HCT116 (cell line): ENCODE measurements at regions not wholly inside any gene's neighbourhood (a gene's known extent, or its start where the extent isn't known, plus 50 kb on each side); places are given as distances from the start of the nearest gene placed in this dataset.

Experiments used
- ATAC-seq: fragments of 200-7000 bp; cut with Tn5 transposase; 2 replicates; pipeline ENCODE4 v1.9.1; 2020; ENCODE audit warnings: mild to moderate bottlenecking, moderate library complexity
- BruUV-seq: library from RNA; stranded (reverse); fragments of 400-500 nt; replicated peaks from 2 replicates; lab custom pipeline; 2021; lab: Mats Ljungman, UMichigan
- CTCF ChIA-PET: fragments of 300-600 bp; sonication (Branson Sonifier 250); formaldehyde crosslinking; loops from one replicate; lab custom pipeline; 2021; ENCODE audit warnings: antibody characterized with exemption; lab: Charles Lee
- POLR2A ChIA-PET: fragments of 300-600, 350-600 bp; sonication (Branson Sonifier 250); formaldehyde crosslinking; loops from one replicate; lab custom pipeline; 2021; ENCODE audit warnings: antibody characterized with exemption; lab: Charles Lee
- RAD21 ChIA-PET, 2 experiments: fragments of 300-600 bp; sonication (Branson Sonifier 250); formaldehyde crosslinking; loops; one replicate each; lab custom pipeline; 2023; ENCODE audit warnings: low total read pairs in 2 of 2; ENCODE audit not compliant: uncharacterized antibody in 2 of 2, unreplicated experiment in 2 of 2, low non-redundant PET in 1 of 2; lab: Charles Lee
- DNase-seq: peaks from one replicate; pipeline ENCODE4 v3.0.0-alpha.2; 2010; ENCODE audit warnings: low read depth, low spot score
- H2AFZ ChIP-seq: fragments of 200-600 bp; shearing (Covaris generic), sonication (generic); 2 replicates; pipeline ENCODE4 v1.6.1; 2017; ENCODE audit warnings: low read depth, mixed run types, mixed read lengths, antibody characterized with exemption, low read length; ENCODE audit not compliant: poor library complexity, severe bottlenecking
- H3K27ac ChIP-seq: 2 replicates; pipeline ENCODE4 v1.5.1; 2012; ENCODE audit warnings: low read depth, low read length
- H3K27me3 ChIP-seq: fragments of 200-600 bp; sonication (generic); 2 replicates; pipeline ENCODE4 v1.6.1; 2016; ENCODE audit warnings: mixed run types, low read length, mixed read lengths; ENCODE audit not compliant: insufficient read depth
- H3K36me3 ChIP-seq, 2 experiments: fragments of 200-500 bp in 1 of 2; fragments of 200-600 bp in 1 of 2; sonication (Bioruptor generic) in 1 of 2; sonication (generic) in 1 of 2; 2 replicates each; pipeline versions ENCODE4 v1.5.1 to v1.6.1; 2014 to 2016; ENCODE audit warnings: low read length in 2 of 2, inconsistent platforms in 1 of 2, mixed read lengths in 1 of 2, mixed run types in 1 of 2; ENCODE audit not compliant: insufficient read depth in 2 of 2, control insufficient read depth in 1 of 2
- H3K4me1 ChIP-seq, 2 experiments: fragments of 200-600 bp in 1 of 2; sonication (generic) in 1 of 2; 2 replicates each; pipeline versions ENCODE4 v1.5.1 to v1.6.1; 2012 to 2017; ENCODE audit warnings: low read length in 2 of 2, inconsistent platforms in 1 of 2, mild to moderate bottlenecking in 1 of 2, mixed read lengths in 1 of 2, mixed run types in 1 of 2, moderate library complexity in 1 of 2; ENCODE audit not compliant: insufficient read depth in 2 of 2, control insufficient read depth in 1 of 2
- H3K4me2 ChIP-seq: fragments of 200-600 bp; sonication (generic); 2 replicates; pipeline ENCODE4 v1.6.1; 2017; ENCODE audit warnings: mixed run types, low read length, mixed read lengths
- H3K4me3 ChIP-seq, 2 experiments: fragments of 200-600 bp in 1 of 2; sonication (generic) in 1 of 2; replicated peaks in 1 of 2; 2 replicates each; pipeline ENCODE4 v1.5.1; 2011 to 2016; ENCODE audit warnings: low read length in 2 of 2, control low read depth in 1 of 2, low read depth in 1 of 2, mild to moderate bottlenecking in 1 of 2, mixed read lengths in 1 of 2, mixed run types in 1 of 2
- H3K79me2 ChIP-seq: fragments of 200-600 bp; sonication (generic); 2 replicates; pipeline ENCODE4 v1.6.1; 2017; ENCODE audit warnings: mild to moderate bottlenecking, mixed run types, low read length, moderate library complexity, mixed read lengths; ENCODE audit not compliant: insufficient read depth
- H3K9ac ChIP-seq: fragments of 200-600 bp; sonication (generic); 2 replicates; pipeline ENCODE4 v1.6.1; 2016; ENCODE audit warnings: low read length, mixed read lengths
- H3K9me2 ChIP-seq: fragments of 200-600 bp; sonication (generic), shearing (Covaris generic); 2 replicates; pipeline ENCODE4 v1.6.1; 2017; ENCODE audit warnings: mixed run types, mild to moderate bottlenecking, moderate library complexity; ENCODE audit not compliant: insufficient read depth
- H3K9me3 ChIP-seq, 2 experiments: fragments of 200-500 bp in 1 of 2; fragments of 200-600 bp in 1 of 2; sonication (Bioruptor generic) in 1 of 2; sonication (generic) in 1 of 2; 2 replicates each; pipeline ENCODE4 v1.6.1; 2014 to 2017; ENCODE audit warnings: low read length in 2 of 2, mixed read lengths in 2 of 2, inconsistent platforms in 1 of 2, low read depth in 1 of 2, mild to moderate bottlenecking in 1 of 2, mixed run types in 1 of 2, moderate library complexity in 1 of 2; ENCODE audit not compliant: control insufficient read depth in 1 of 2, insufficient read depth in 1 of 2
- H4K20me1 ChIP-seq: fragments of 200-600 bp; sonication (generic), shearing (Covaris generic); 2 replicates; pipeline ENCODE4 v1.6.1; 2017; ENCODE audit warnings: mixed run types, mild to moderate bottlenecking, moderate library complexity; ENCODE audit not compliant: insufficient read depth
- CBX3 ChIP-seq: IDR thresholded peaks from 2 replicates; pipeline ENCODE4 v1.6.1; 2012; ENCODE audit warnings: low read depth
- CEBPB ChIP-seq: IDR thresholded peaks from 2 replicates; pipeline ENCODE4 v1.6.1; 2012; ENCODE audit warnings: low read depth
- EGR1 ChIP-seq: IDR thresholded peaks from 2 replicates; pipeline ENCODE4 v1.6.1; 2012; ENCODE audit warnings: low read depth
- ELF1 ChIP-seq: IDR thresholded peaks from 2 replicates; pipeline ENCODE4 v1.6.1; 2012; ENCODE audit warnings: low read depth, borderline replicate concordance
- EZH2phosphoT487 ChIP-seq: fragments of 200-600 bp; IDR thresholded peaks from 2 replicates; pipeline ENCODE4 v1.6.1; 2018; ENCODE audit warnings: antibody characterized with exemption, borderline replicate concordance
- JUND ChIP-seq: IDR thresholded peaks from 2 replicates; pipeline ENCODE4 v1.6.1; 2012
- POLR2A ChIP-seq: IDR thresholded peaks from 2 replicates; pipeline ENCODE4 v1.7.0; 2011; ENCODE audit warnings: borderline replicate concordance; ENCODE audit not compliant: insufficient read depth, insufficient read length; ENCODE audit errors: extremely low read depth
- POLR2AphosphoS5 ChIP-seq: IDR thresholded peaks from 2 replicates; pipeline ENCODE4 v1.6.1; 2011; ENCODE audit warnings: mild to moderate bottlenecking, low read depth, low read length, moderate library complexity
- RAD21 ChIP-seq: IDR thresholded peaks from 2 replicates; pipeline ENCODE4 v1.6.1; 2012; ENCODE audit warnings: low read depth, mild to moderate bottlenecking
- SIN3A ChIP-seq: IDR thresholded peaks from 2 replicates; pipeline ENCODE4 v1.6.1; 2012; ENCODE audit warnings: low read depth
- SP1 ChIP-seq: IDR thresholded peaks from 2 replicates; pipeline ENCODE4 v1.6.1; 2012; ENCODE audit warnings: low read depth
- SRF ChIP-seq: IDR thresholded peaks from 2 replicates; pipeline ENCODE4 v1.6.1; 2012; ENCODE audit warnings: low read depth
- ZFX ChIP-seq: fragments of 450-650 bp; IDR thresholded peaks from 2 replicates; pipeline ENCODE4 v1.6.1; 2017
- intact Hi-C: fragments of 100-400 bp; cut with micrococcal nuclease; formaldehyde crosslinking; loops from 2 replicates; pipeline ENCODE4 v1.10.0; 2022
- TF ChIP-seq, protein P1 (sequence below): IDR thresholded peaks from 2 replicates; pipeline ENCODE4 v1.6.1; 2011; ENCODE audit warnings: mild to moderate bottlenecking, low read length, moderate library complexity; ENCODE audit not compliant: insufficient replicate concordance; ENCODE audit errors: extremely low read depth
- TF ChIP-seq, protein P2 (sequence below): IDR thresholded peaks from 2 replicates; pipeline ENCODE4 v1.6.1; 2012
- TF ChIP-seq, protein P3 (sequence below), 3 experiments: fragments of 200-600 bp in 1 of 3; sonication (generic) in 1 of 3; IDR thresholded peaks in 2 of 3; conservative IDR thresholded peaks in 1 of 3; 2 replicates each; pipeline ENCODE4 v1.5.1; 2012 to 2017; ENCODE audit warnings: low read depth in 2 of 3, low read length in 2 of 3, antibody characterized with exemption in 1 of 3, borderline replicate concordance in 1 of 3, control low read depth in 1 of 3, mild to moderate bottlenecking in 1 of 3, mixed read lengths in 1 of 3, mixed run types in 1 of 3, moderate library complexity in 1 of 3; ENCODE audit not compliant: insufficient read depth in 1 of 3
- TF ChIP-seq, protein P4 (sequence below): IDR thresholded peaks from 2 replicates; pipeline ENCODE4 v1.6.1; 2012

DNA sequence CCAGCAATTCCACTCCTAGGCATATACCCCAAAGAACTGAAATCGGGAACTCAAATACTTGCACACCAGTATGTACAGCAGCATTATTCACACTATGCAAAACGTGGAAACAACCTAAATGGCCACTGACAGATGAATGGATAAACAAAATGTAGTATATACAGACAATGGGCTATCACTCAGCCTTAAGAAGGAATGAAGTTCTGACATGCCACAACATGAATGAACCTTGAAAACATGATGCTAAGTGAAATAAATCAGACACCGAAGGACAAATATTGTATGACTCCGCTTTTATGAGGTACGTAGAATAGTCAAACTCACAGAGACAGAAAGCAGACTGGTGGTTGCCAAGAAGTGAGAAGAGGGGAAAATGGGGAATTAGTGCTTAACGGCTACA, 59.1 kb upstream of the CCN6 start:
- no peak overlapping the region for H3K27ac ChIP-seq
- H4K20me1 ChIP-seq, result no peaks in the 10 kb centered on the region
- H3K4me1 ChIP-seq, result peaks cover 7 to 23% of the 10 kb centered on the region in 2 experiments; a peak in 3 of 4 replicates
- no peak overlapping the region for H3K4me3 ChIP-seq
- no peaks in the 10 kb centered on the region for H3K79me2 ChIP-seq
- TF ChIP-seq ELF1 (no peak), SIN3A (no peak), EGR1 (no peak), EZH2phosphoT487 (no peak), SRF (no peak), CEBPB (no peak), ZFX (no peak), RAD21 (no peak), POLR2AphosphoS5 (no peak), POLR2A (no peak), CBX3 (no peak), JUND (no peak), SP1 (no peak)
- TF ChIP-seq, protein P1, sequence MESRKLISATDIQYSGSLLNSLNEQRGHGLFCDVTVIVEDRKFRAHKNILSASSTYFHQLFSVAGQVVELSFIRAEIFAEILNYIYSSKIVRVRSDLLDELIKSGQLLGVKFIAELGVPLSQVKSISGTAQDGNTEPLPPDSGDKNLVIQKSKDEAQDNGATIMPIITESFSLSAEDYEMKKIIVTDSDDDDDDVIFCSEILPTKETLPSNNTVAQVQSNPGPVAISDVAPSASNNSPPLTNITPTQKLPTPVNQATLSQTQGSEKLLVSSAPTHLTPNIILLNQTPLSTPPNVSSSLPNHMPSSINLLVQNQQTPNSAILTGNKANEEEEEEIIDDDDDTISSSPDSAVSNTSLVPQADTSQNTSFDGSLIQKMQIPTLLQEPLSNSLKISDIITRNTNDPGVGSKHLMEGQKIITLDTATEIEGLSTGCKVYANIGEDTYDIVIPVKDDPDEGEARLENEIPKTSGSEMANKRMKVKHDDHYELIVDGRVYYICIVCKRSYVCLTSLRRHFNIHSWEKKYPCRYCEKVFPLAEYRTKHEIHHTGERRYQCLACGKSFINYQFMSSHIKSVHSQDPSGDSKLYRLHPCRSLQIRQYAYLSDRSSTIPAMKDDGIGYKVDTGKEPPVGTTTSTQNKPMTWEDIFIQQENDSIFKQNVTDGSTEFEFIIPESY, result no peak
- TF ChIP-seq, protein P2, sequence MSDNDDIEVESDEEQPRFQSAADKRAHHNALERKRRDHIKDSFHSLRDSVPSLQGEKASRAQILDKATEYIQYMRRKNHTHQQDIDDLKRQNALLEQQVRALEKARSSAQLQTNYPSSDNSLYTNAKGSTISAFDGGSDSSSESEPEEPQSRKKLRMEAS, result no peak
- TF ChIP-seq, protein P3, sequence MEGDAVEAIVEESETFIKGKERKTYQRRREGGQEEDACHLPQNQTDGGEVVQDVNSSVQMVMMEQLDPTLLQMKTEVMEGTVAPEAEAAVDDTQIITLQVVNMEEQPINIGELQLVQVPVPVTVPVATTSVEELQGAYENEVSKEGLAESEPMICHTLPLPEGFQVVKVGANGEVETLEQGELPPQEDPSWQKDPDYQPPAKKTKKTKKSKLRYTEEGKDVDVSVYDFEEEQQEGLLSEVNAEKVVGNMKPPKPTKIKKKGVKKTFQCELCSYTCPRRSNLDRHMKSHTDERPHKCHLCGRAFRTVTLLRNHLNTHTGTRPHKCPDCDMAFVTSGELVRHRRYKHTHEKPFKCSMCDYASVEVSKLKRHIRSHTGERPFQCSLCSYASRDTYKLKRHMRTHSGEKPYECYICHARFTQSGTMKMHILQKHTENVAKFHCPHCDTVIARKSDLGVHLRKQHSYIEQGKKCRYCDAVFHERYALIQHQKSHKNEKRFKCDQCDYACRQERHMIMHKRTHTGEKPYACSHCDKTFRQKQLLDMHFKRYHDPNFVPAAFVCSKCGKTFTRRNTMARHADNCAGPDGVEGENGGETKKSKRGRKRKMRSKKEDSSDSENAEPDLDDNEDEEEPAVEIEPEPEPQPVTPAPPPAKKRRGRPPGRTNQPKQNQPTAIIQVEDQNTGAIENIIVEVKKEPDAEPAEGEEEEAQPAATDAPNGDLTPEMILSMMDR (IDR thresholded peaks at IDR 0.05 in 2 of 3, conservative IDR thresholded peaks at IDR 0.05 in 1 of 3; ENCODE audit: borderline replicate concordance in 1 of 3, insufficient read depth in 1 of 3, low read depth in 2 of 3, low read length in 2 of 3), result no peak
- TF ChIP-seq, protein P4, sequence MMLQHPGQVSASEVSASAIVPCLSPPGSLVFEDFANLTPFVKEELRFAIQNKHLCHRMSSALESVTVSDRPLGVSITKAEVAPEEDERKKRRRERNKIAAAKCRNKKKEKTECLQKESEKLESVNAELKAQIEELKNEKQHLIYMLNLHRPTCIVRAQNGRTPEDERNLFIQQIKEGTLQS, result no peak
- TF ChIP-seq, all 23 proteins: peak for 0
- ChIA-PET POLR2A (no interaction called here), RAD21 (no interaction called here), CTCF (interaction anchor here (2.0 kb wide), 1 partner anchor 285 kb away, joined by 10 read pairs; no protein-coding TSS in a partner anchor)
- no peak overlapping the region for H3K4me2 ChIP-seq
- DNase-seq (no peak), ATAC-seq (no peak)
- H2AFZ ChIP-seq, result no peak overlapping the region
- H3K9me2 ChIP-seq, result no peaks in the 10 kb centered on the region
- H3K36me3 ChIP-seq, result no peaks in the 10 kb centered on the region
- no TSS peak for BruUV-seq
- H3K9ac ChIP-seq, result no peak overlapping the region
- H3K9me3 ChIP-seq, result no peaks in the 10 kb centered on the region
- H3K27me3 ChIP-seq, result no peaks in the 10 kb centered on the region
- intact Hi-C loops, result loop anchor here (5.0 kb wide), 1 partner anchor 48 kb away; no protein-coding TSS in a partner anchor
